ENCODE measurements at regions not wholly inside any gene's neighbourhood (a gene's known extent, or its start where the extent isn't known, plus 50 kb on each side); places are given as distances from the start of the nearest gene placed in this dataset.
"Not testable (repeated sequence)": the region's sequence is repeated elsewhere in the genome, so short reads cannot be mapped to it uniquely, and the experiment has no call there.

DNA sequence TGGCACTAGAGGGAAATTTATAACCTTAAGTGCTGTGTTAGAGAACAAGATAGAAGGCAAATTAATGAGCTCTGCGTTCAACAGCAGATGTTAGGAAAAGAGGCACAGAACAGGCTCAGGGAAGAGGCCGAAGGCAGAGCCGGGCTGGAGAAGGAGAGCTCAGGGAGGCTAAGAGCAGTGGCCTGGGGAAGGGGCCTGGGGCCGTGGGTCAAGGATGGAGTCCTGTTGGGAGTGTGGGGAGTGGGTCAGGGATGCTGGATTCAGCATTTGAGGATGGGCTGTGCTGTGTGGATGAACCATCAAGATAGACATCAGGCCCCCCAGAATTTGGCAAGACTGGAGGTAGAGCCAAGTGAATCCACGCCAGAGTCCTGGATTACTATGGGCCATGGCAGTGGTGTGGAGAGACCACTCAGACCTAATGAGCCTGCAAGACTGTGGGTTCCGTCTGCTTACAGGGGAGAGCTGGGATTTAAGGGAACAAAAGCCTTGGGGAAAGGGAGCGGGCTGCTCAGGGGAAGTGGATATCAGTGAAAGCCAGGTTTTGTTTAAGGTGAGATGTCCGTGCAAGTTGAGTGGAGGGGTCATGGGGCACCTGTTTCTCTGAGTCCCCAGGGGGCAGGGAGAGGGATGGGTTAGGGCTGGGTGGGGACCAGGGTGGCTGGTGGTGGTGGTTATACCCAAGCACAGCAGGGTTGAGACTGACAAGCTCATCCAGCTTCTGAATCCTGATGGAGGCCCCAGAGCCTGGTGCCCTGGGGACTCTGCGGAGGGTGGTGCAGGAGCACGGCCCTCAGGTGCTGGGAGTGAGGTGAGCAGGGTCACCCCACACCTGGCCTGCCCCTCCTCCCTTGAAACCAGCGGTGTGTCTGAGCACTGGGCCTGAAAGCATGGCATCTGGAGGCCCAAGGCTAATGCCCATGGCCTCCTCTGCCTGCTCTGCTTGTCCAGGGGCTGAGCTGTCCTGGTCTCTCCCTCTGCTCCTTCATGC, 101.7 kb downstream of the BMS1 start:
- no peak for DNase-seq (ENCODE audit: low spot score)

DNA sequence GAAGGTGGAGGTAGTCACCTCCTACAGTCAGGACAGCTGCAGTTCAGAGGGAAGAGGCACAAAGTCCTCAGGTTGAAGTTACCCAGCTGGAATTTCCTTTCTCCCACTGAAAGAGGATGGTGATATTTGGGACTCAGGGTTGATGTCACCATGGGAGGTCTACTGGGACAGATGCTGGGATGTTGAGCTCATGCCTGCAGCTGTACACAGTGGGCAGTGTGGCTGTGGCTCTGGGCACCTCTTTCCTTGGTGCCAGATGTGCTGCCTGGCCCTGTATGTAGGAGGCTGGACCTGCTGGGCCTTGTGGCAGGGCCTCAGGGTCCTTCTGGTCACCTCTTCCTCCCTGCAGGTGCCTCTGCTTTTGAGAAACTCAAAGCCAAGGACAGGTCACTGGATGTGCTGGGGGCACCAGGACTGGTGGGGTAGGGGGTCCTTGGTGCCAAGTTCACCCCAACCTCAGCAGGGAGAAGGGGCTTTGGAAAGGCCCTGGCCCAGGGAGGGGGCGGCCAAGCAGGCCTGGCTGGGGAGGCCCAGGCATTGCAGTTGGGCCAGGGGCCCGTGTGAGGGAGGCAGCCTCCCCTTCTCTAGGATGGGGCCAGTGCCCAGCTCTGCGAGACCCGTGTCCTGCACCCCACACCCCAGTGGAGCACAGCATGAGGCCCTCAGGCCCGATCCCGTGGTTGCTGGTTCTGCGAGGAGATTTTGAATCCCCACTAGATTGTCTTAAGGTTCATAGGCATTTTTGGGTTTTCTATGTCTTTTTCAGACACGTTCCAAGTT, 103.1 kb downstream of the BMS1 start:
- no peak for DNase-seq (ENCODE audit: low spot score)

DNA sequence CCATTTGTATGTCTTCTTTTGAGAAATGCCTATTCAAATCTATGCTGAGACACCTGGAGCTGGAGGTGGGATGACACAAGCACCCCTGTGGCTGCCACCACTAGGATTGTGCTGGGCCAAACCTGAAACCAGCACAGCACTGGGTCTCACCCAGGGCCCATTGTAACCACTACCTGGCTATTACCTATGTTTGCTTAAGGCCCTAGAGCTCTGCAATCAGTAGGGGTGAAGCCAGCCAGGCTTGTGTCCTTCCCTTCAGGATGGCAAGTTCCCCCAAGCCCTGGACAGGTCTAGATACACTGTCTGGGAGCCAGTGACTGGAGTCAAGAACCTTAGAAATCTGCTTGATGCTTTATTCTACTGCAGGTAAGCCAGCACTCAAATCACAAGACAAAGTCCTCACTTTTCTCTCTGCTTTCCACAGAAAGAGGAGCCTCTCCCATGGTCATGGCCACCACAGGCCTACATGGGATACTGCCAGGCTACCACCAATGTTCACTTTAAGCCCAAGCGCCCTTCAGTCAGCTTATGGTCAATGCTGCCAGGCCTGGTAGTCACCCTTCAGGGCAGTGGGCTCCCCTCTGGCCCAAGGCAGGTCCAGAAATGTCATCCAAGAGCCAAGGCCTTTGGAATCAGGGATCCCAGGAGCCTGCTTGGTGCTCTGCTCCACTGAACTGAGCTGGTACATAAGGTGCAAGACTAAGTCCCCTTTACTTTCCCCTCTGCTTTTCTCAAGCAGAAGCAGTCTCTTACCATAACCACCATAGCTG, 105.3 kb downstream of the BMS1 start:
- no peak for DNase-seq (ENCODE audit: low spot score)

GRCh38 chr10:42888504-42889095, 106.0 kb downstream of the BMS1 start:
- DNase-seq (ENCODE audit: low spot score) = no peak

- DNase-seq (ENCODE audit: low spot score) = no peak
Observed at GRCh38 chr10:42896735-42897134, 114.1 kb downstream of the BMS1 start.

DNA sequence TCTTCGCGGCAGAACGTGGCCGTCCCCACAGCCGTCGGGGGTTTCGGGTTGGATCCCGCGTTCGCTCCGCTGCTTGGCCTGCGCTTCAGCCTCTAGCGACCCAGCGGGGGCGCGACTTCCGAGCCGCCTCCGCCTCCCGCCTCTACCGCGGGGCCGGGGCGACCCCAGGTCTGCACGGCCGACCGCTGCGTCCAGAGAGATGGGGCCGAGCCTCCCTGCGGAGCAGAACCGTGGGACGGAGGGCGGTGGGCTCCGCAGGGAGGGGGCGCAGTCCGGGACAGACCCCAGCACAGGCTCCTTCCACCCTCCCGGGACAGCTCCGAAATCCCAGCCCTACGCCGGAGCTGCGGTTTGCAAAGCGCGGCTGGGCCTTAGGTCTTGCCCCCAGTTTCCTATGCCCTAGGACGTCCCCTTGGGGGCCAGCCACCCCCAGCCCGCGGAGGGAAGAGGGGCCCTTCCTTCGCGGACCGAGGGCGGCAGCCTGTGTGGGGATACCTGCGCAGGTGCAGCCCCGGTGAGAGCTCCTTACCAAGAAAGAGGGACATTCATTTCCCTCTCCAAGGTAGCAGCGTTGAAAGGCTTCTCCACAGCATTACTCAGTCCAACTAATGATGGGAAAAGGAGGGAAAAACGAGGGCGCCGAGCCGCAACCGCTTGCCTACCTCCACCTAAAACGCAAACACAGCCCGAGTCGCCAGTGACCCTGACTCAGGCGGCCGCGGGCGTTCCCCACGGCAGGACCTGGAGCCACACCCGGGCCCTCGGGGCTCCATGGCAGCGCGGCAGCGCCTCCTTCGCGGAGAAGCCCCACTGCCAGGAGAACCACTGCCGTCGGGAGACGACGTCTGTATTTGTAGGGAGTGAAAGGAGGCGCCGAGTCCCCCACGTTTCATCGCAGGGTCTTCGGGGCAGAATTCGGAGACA, 115.7 kb downstream of the BMS1 start:
- no peak for DNase-seq (ENCODE audit: low spot score)

DNA sequence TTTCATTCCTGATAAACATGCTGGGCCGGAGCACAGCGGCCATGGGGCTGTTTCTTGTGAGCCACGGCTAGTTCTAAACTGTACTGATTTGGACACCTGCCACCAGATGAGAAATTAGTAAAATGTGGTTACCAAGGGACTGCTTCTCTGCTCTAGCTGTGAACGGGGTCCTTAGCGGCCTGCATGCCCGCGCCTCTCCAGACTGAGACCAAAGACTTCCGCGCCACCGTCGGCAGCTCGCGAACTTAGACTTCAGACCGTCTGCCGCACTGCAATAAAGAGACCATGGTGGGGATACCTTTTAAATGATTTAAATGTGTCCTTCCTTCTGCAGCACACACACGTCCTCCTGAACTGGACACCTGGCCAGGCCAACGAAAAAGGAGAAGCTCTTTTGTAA, 116.4 kb downstream of the BMS1 start:
- no peak for DNase-seq (ENCODE audit: low spot score)

DNA sequence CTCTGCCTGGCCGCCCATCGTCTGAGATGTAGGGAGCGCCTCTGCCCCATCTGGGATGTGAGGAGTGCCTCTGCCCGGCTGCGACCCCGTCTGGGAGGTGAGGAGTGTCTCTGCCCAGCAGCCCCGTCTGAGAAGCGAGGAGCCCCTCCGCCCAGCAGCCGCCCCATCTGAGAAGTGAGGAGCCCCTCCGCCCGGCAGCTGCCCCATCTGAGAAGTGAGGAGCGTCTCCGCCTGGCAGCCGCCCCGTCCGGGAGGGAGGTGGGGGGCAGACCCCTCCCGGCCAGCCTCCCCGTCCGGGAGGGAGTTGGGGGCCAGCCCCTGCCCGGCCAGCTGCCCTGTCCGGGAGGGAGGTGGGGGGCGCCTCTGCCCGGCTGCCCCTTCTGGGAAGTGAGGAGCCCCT, 117.8 kb downstream of the BMS1 start:
- DNase-seq (ENCODE audit: low spot score) = not testable (repeated sequence)

GRCh38 chr10:42911359-42911758, 128.8 kb downstream of the BMS1 start:
- no peak for DNase-seq (ENCODE audit: low spot score)

DNA sequence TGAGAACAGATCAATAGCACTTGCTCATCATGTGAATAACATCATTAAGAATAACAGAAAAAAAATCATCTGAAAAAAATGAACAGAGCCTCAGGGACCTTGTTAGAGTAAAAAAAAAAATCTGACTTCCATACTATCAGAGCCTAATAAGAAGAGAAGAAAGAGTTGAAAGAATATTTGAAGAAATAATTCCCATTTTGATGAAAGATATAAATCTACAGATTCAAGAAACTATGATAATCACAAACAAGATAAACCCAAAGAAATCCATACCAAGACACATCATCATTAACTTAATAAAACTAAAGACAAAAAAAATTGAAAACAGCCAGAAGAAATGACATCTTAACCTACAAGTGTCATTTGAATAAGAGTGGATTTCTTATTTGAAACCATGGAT, 134.4 kb downstream of the BMS1 start:
- no peak for DNase-seq (ENCODE audit: low spot score)

DNA sequence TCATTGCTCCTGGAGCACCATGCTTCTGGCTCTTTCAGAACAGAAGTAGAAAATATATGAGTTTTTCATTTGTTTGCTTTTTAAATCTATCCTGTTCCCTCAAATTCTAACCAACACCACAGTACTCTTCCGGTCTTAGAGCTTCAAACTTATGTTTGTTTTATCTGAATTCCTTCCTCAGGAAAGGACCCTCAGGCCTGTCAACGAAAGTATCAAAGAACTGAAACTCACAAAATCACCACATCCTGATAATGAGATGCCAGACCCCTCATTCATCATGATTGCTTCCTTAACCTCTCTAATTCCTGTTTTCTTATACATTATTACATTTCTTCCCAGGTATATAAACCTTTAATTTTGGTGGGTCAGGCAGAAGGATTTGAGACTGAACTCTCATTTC, 135.2 kb downstream of the BMS1 start:
- DNase-seq (ENCODE audit: low spot score) = no peak

GRCh38 chr10:42921951-42922350, 139.4 kb downstream of the BMS1 start:
- no peak for DNase-seq (ENCODE audit: low spot score)

- DNase-seq (ENCODE audit: low spot score) = no peak
Observed at GRCh38 chr10:42924484-42924883, 141.9 kb downstream of the BMS1 start.

GRCh38 chr10:42926843-42927242, 144.2 kb downstream of the BMS1 start:
- no peak for DNase-seq (ENCODE audit: low spot score)

DNA sequence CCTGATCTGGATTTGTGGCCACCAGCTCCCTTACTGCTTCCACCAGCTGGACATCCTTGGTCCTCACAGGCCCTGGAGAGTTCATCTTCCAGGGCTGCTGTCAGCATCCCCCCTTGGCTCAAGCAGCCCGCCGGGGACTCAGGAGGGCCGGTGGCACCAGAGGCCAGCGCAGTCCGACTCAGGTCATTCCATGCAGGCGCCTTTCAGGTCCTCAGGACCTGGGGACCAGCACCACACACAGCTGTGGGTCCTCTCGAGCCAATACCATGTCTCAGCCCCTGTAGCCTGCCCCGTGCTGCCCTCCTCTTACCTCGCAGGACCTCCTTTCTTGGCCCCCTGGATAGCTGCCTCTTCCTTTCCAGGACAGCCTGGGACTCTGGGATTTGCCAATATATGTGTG, 145.5 kb downstream of the BMS1 start:
- no peak for DNase-seq (ENCODE audit: low spot score)

- no peak for DNase-seq (ENCODE audit: low spot score)
Observed at GRCh38 chr10:42929236-42929635, 146.6 kb downstream of the BMS1 start.

DNA sequence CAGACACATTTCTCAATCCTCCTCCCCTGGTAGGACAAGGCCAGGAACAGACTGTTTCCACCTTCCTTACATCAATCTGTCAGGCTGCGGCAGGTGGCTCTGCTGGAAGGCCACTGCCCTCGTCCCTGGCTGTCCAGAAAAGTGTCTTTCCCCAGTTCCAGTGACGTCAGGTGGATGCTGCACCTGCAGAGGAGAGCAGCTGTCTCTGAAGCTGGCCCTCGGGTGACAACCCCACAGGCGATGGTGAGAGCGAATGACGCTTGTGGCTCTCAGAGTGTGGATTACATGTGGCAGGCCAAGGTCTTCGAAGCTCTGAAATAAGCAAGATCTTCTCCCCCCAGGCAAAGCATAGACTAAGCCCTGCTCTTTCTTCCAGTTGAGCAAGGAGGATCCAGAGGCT, 146.9 kb upstream of the RET start:
- no peak for DNase-seq (ENCODE audit: low spot score)

DNA sequence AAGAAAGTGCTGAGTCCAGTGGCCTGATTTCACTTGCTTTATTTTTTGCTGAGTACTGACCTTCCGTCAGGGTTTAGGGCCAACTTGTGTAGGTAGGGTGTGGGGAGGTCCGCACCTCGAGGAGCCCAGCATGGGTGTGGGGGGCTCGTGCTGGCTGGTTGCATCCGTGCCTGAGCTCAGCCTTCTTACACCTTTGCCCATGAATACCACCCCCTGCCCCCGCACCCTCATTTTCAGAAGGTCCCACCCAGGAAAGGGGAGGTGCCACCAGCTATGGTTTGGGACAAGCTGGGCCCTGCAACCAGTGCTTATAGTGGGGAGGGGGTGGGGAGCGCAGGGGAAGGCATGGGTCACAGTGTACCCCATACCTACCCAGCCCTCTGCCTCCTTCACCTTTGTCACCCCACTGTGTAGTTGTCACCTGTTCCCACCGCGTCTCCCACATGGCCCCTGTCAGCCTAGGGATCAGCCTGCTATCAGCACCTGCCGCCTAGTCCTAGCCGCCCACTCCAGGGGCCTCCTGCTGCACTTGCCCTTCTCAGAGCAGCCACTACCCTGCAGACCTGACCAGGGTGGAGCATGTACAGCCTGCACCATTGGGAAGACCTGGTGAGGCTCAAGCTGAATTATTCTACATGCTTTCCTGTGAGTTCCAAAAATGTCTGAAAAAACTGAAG, 146.2 kb upstream of the RET start:
- no peak for DNase-seq (ENCODE audit: low spot score)

GRCh38 chr10:42932116-42932515, 144.8 kb upstream of the RET start:
- no peak for DNase-seq (ENCODE audit: low spot score)

- DNase-seq (ENCODE audit: low spot score) = peak; percentile 31
Observed at GRCh38 chr10:42932735-42933447, 144.0 kb upstream of the RET start.

Data from CD4-positive, alpha-beta T cell treated with Interleukin-15 for 4 hours (primary cell).